ENCODE measurements at regions not wholly inside any gene's neighbourhood (a gene's known extent, or its start where the extent isn't known, plus 50 kb on each side); places are given as distances from the start of the nearest gene placed in this dataset.

DNA sequence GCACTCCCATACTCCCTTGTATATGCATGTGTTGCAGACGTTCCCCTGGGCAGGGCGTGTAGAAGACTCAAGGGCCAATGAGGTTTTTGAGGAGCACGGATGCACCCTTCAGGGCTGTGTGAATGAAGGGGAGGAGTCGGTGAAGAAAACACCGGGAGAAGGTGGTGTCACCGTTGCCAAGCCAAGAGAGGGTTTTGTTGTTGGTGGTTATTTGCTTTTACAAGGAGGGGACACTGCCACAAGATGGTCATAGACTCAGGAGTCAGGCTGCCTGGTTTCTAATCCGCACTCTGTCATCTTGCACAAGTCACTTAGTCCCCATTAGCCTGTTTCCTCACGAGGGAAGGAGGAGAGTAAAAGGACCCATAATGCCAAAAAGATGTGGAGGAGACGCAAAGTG, 124.0 kb downstream of the PXDC1 start:
- TF ChIP-seq, protein P1, sequence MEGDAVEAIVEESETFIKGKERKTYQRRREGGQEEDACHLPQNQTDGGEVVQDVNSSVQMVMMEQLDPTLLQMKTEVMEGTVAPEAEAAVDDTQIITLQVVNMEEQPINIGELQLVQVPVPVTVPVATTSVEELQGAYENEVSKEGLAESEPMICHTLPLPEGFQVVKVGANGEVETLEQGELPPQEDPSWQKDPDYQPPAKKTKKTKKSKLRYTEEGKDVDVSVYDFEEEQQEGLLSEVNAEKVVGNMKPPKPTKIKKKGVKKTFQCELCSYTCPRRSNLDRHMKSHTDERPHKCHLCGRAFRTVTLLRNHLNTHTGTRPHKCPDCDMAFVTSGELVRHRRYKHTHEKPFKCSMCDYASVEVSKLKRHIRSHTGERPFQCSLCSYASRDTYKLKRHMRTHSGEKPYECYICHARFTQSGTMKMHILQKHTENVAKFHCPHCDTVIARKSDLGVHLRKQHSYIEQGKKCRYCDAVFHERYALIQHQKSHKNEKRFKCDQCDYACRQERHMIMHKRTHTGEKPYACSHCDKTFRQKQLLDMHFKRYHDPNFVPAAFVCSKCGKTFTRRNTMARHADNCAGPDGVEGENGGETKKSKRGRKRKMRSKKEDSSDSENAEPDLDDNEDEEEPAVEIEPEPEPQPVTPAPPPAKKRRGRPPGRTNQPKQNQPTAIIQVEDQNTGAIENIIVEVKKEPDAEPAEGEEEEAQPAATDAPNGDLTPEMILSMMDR (IDR thresholded peaks at IDR 0.05) = no peak
- TF ChIP-seq POLR2A (IDR thresholded peaks at IDR 0.05) = no peak
